Endothelial cell of umbilical vein (primary cell): ENCODE measurements at regions not wholly inside any gene's neighbourhood (a gene's known extent, or its start where the extent isn't known, plus 50 kb on each side); places are given as distances from the start of the nearest gene placed in this dataset.

Source experiments
- BruUV-seq: library from RNA; stranded (reverse); fragments of 400-500 nt; replicated peaks from 2 replicates; lab custom pipeline; 2021; lab: Mats Ljungman, UMichigan
- CTCF ChIA-PET: fragments of 300-600, 350-600 bp; sonication (Branson Sonifier 250); formaldehyde crosslinking; loops from one replicate; lab custom pipeline; 2021; ENCODE audit warnings: antibody characterized with exemption, inconsistent platforms; lab: Charles Lee
- POLR2A ChIA-PET: fragments of 300-600, 350-600 bp; sonication (Branson Sonifier 250); formaldehyde crosslinking; loops from one replicate; lab custom pipeline; 2021; ENCODE audit warnings: antibody characterized with exemption, inconsistent platforms; lab: Charles Lee
- DNase-seq: peaks from one replicate; pipeline ENCODE4 v3.0.0-alpha.2; 2011; ENCODE audit warnings: low read depth, low spot score
- FAIRE-seq: peaks from 2 replicates; lab custom pipeline; 2011; peaks lifted over from hg19 to GRCh38; lab: Jason Lieb, UNC
- H2AFZ ChIP-seq: 2 replicates; pipeline ENCODE4 v1.6.0; 2012; ENCODE audit warnings: low read depth, low read length, control low read depth, inconsistent platforms
- H3K27ac ChIP-seq: 2 replicates; pipeline ENCODE4 v1.5.1; 2011; ENCODE audit warnings: low read depth, mild to moderate bottlenecking, control low read depth, low read length, moderate library complexity; ENCODE audit not compliant: insufficient read depth
- H3K27me3 ChIP-seq, 2 experiments: 2 replicates each; pipeline versions ENCODE4 v1.6.0 to v1.6.1; 2011; ENCODE audit warnings: low read length in 2 of 2, mixed read lengths in 1 of 2; ENCODE audit not compliant: control insufficient read depth in 2 of 2, insufficient read depth in 2 of 2
- H3K36me3 ChIP-seq, 2 experiments: 2 replicates in 1 of 2; 3 replicates in 1 of 2; pipeline ENCODE4 v1.5.1; 2011; ENCODE audit warnings: low read length in 2 of 2, mild to moderate bottlenecking in 1 of 2, moderate library complexity in 1 of 2; ENCODE audit not compliant: control insufficient read depth in 2 of 2, insufficient read depth in 2 of 2; ENCODE audit errors: extremely low read depth in 1 of 2
- H3K4me1 ChIP-seq: 3 replicates; pipeline ENCODE4 v1.5.1; 2011; ENCODE audit warnings: mild to moderate bottlenecking, low read length; ENCODE audit not compliant: control insufficient read depth, insufficient read depth; ENCODE audit errors: extremely low read depth
- H3K4me2 ChIP-seq: 2 replicates; pipeline ENCODE4 v1.6.1; 2011; ENCODE audit warnings: low read length, control low read depth, mixed read lengths; ENCODE audit not compliant: insufficient read depth
- H3K4me3 ChIP-seq, 3 experiments: fragments of 200-600 bp in 1 of 3; sonication (generic), shearing (Covaris generic) in 1 of 3; replicated peaks in 1 of 3; 2 replicates each; pipeline ENCODE4 v1.5.1; 2011 to 2016; ENCODE audit warnings: control low read depth in 3 of 3, low read length in 3 of 3, mild to moderate bottlenecking in 2 of 3, inconsistent platforms in 1 of 3, low read depth in 1 of 3, moderate library complexity in 1 of 3; ENCODE audit not compliant: insufficient read depth in 1 of 3
- H3K79me2 ChIP-seq: 2 replicates; pipeline ENCODE4 v1.6.0; 2012; ENCODE audit warnings: low read length, inconsistent platforms; ENCODE audit not compliant: control insufficient read depth, insufficient read depth
- H3K9ac ChIP-seq: replicated peaks from 2 replicates; pipeline ENCODE3; 2011; ENCODE audit warnings: low read length, control low read depth; ENCODE audit not compliant: insufficient read depth; ENCODE audit errors: extremely low read depth
- H3K9me1 ChIP-seq: replicated peaks from 3 replicates; pipeline ENCODE4 v1.6.0; 2011; ENCODE audit warnings: mild to moderate bottlenecking, low read length; ENCODE audit not compliant: control insufficient read depth, insufficient read depth; ENCODE audit errors: extremely low read depth
- H3K9me3 ChIP-seq: replicated peaks from 2 replicates; pipeline ENCODE4 v1.5.1; 2012; ENCODE audit warnings: low read length, inconsistent platforms; ENCODE audit not compliant: control insufficient read depth, insufficient read depth
- H4K20me1 ChIP-seq: replicated peaks from 2 replicates; pipeline ENCODE3; 2011; ENCODE audit warnings: mild to moderate bottlenecking, low read length; ENCODE audit not compliant: control insufficient read depth, insufficient read depth; ENCODE audit errors: extremely low read depth
- EZH2 ChIP-seq: IDR thresholded peaks from 2 replicates; pipeline ENCODE4 v1.6.1; 2012; ENCODE audit warnings: borderline replicate concordance, low read depth, mild to moderate bottlenecking, moderate library complexity, low read length, inconsistent platforms; ENCODE audit not compliant: severe bottlenecking
- FOS ChIP-seq: IDR thresholded peaks from 2 replicates; pipeline ENCODE4 v1.6.1; 2011; ENCODE audit warnings: mild to moderate bottlenecking, low read length, moderate library complexity, borderline replicate concordance; ENCODE audit not compliant: insufficient read depth
- GATA2 ChIP-seq: IDR thresholded peaks from 2 replicates; pipeline ENCODE4 v1.7.0; 2011; ENCODE audit warnings: low read depth, mild to moderate bottlenecking, moderate library complexity, mixed read lengths, low read length; ENCODE audit not compliant: insufficient read length, insufficient read depth
- JUN ChIP-seq: IDR thresholded peaks from 2 replicates; pipeline ENCODE4 v1.6.1; 2011; ENCODE audit warnings: borderline replicate concordance, low read depth; ENCODE audit not compliant: insufficient read length, insufficient read depth
- MYC ChIP-seq: IDR thresholded peaks from one replicate; pipeline ENCODE4 v1.6.1; 2011; ENCODE audit warnings: mild to moderate bottlenecking, low read depth, low read length
- POLR2A ChIP-seq: IDR thresholded peaks from 2 replicates; pipeline ENCODE4 v1.6.1; 2012; ENCODE audit warnings: low read depth, mild to moderate bottlenecking, control low read depth, low read length
- POLR2AphosphoS5 ChIP-seq: IDR thresholded peaks from 2 replicates; pipeline ENCODE4 v1.6.1; 2012; ENCODE audit warnings: low read depth, mild to moderate bottlenecking, control low read depth, low read length, moderate library complexity; ENCODE audit not compliant: insufficient read depth
- dilution Hi-C: fragments of 300-500 bp; cut with MboI; formaldehyde crosslinking; loops from one replicate; pipeline ENCODE4 v1.15.0; 2019; ENCODE audit warnings: low sequenced_read_pairs; ENCODE audit not compliant: extremely low pct_ligation_motif_present
- intact Hi-C: fragments of 100-400 bp; cut with micrococcal nuclease; formaldehyde crosslinking; loops from one replicate; pipeline ENCODE4 v1.10.0; 2022
- TF ChIP-seq, protein P1 (sequence below), 2 donors: IDR thresholded peaks; 1 replicate in 1 of 2; 2 replicates in 1 of 2; pipeline ENCODE4 v1.5.1; 2011; ENCODE audit warnings: low read length in 2 of 2, mild to moderate bottlenecking in 2 of 2, moderate library complexity in 2 of 2, control low read depth in 1 of 2, inconsistent platforms in 1 of 2, low read depth in 1 of 2; ENCODE audit not compliant: insufficient read depth in 1 of 2; ENCODE audit errors: extremely low read depth in 1 of 2
- TF ChIP-seq, protein P2 (sequence below): IDR thresholded peaks from 2 replicates; pipeline ENCODE4 v1.6.1; 2011; ENCODE audit not compliant: insufficient read depth, insufficient read length

DNA sequence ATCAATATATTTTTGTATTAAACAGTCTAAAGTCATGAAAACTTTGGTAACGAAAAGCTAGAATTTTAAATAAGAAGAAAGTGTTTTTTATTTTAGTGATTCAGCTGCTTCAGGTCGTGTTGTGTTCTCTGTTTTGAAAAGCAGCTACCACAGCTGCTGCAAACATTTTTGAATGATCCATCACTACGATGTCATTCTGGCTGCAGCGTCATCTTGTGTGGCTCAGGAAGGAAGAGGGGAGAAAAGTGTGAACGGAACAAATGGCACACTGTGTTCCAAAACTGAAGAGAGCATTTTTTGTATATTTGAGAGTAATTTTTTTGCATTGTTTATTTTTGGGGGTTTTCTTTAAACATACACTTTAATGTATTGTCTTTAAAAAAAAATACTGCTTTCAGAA is 323.0 kb upstream of the ADGRL2 start:
- Histone ChIP-seq H3K27me3 (peaks cover 0 to 1% of the 10 kb centered on the region in 2 experiments), H3K4me1 (no peaks in the 10 kb centered on the region), H3K79me2 (no peaks in the 10 kb centered on the region), H3K9me1 (no peaks in the 10 kb centered on the region), H3K9me3 (no peaks in the 10 kb centered on the region), H4K20me1 (no peaks in the 10 kb centered on the region), H3K4me3 (no peak overlapping the region), H3K36me3 (no peaks in the 10 kb centered on the region), H2AFZ (no peak overlapping the region), H3K4me2 (no peak overlapping the region), H3K9ac (no peak overlapping the region), H3K27ac (no peak overlapping the region)
- FAIRE-seq (no peak), DNase-seq (no peak)
- BruUV-seq = no TSS peak
- no peak for TF ChIP-seq EZH2
- TF ChIP-seq, protein P1, sequence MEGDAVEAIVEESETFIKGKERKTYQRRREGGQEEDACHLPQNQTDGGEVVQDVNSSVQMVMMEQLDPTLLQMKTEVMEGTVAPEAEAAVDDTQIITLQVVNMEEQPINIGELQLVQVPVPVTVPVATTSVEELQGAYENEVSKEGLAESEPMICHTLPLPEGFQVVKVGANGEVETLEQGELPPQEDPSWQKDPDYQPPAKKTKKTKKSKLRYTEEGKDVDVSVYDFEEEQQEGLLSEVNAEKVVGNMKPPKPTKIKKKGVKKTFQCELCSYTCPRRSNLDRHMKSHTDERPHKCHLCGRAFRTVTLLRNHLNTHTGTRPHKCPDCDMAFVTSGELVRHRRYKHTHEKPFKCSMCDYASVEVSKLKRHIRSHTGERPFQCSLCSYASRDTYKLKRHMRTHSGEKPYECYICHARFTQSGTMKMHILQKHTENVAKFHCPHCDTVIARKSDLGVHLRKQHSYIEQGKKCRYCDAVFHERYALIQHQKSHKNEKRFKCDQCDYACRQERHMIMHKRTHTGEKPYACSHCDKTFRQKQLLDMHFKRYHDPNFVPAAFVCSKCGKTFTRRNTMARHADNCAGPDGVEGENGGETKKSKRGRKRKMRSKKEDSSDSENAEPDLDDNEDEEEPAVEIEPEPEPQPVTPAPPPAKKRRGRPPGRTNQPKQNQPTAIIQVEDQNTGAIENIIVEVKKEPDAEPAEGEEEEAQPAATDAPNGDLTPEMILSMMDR (IDR thresholded peaks at IDR 0.05; ENCODE audit: extremely low read depth in 1 of 2, insufficient read depth in 1 of 2, low read depth in 1 of 2, low read length in 2 of 2) = no peak
- TF ChIP-seq GATA2 = no peak
- TF ChIP-seq POLR2AphosphoS5 = no peak
- no peak for TF ChIP-seq JUN
- POLR2A ChIA-PET = no interaction called here
- CTCF ChIA-PET = interaction anchor here (1.4 kb wide), 1 partner anchor 10 kb away, joined by 6 read pairs; no protein-coding TSS in a partner anchor
- dilution Hi-C loops = no loop called here
- intact Hi-C loops = no loop called here

DNA sequence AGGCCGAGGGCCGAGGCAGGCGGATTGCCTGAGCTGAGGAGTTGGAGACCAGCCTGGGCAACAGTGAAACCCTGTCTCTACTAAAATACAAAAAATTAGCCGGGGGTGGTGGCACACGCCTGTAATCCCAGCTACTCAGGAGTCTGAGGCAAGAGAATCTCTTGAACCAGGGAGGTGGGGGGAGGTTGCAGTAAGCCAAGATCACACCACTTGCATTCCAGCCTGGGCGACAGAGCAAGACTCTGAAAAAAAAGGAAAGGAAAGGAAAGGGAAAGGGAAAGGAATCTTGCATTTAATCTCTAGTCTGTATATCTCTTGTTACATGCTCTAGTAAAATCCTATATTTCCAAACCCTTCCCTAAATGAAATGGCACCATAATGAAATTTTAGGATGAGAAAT is 328.3 kb upstream of the ADGRL2 start:
- Histone ChIP-seq H3K4me2 (no peak overlapping the region), H2AFZ (no peak overlapping the region), H3K27ac (no peak overlapping the region), H4K20me1 (no peaks in the 10 kb centered on the region), H3K9me3 (no peaks in the 10 kb centered on the region), H3K27me3 (peaks cover 0 to 1% of the 10 kb centered on the region in 2 experiments), H3K9ac (no peak overlapping the region), H3K4me1 (no peaks in the 10 kb centered on the region), H3K79me2 (no peaks in the 10 kb centered on the region), H3K9me1 (no peaks in the 10 kb centered on the region), H3K36me3 (no peaks in the 10 kb centered on the region), H3K4me3 (no peak overlapping the region)
- dilution Hi-C loops = no loop called here
- TF ChIP-seq FOS (no peak), POLR2A (no peak), JUN (no peak), GATA2 (no peak), MYC (no peak)
- TF ChIP-seq, protein P1 (IDR thresholded peaks at IDR 0.05; ENCODE audit: extremely low read depth in 1 of 2, insufficient read depth in 1 of 2, low read depth in 1 of 2, low read length in 2 of 2) = no peak
- TF ChIP-seq, protein P2, sequence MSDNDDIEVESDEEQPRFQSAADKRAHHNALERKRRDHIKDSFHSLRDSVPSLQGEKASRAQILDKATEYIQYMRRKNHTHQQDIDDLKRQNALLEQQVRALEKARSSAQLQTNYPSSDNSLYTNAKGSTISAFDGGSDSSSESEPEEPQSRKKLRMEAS = no peak
- POLR2A ChIA-PET = no interaction called here
- DNase-seq (no peak), FAIRE-seq (peak; percentile 4)
- intact Hi-C loops = no loop called here
- CTCF ChIA-PET = no interaction called here
- BruUV-seq = no TSS peak
